Iris pigment epithelial cell (primary cell): ENCODE measurements at regions not wholly inside any gene's neighbourhood (a gene's known extent, or its start where the extent isn't known, plus 50 kb on each side); places are given as distances from the start of the nearest gene placed in this dataset.

Experiments used
- DNase-seq: peaks from one replicate; pipeline ENCODE4 v3.0.0-alpha.2; 2011; ENCODE audit warnings: low read depth

DNA sequence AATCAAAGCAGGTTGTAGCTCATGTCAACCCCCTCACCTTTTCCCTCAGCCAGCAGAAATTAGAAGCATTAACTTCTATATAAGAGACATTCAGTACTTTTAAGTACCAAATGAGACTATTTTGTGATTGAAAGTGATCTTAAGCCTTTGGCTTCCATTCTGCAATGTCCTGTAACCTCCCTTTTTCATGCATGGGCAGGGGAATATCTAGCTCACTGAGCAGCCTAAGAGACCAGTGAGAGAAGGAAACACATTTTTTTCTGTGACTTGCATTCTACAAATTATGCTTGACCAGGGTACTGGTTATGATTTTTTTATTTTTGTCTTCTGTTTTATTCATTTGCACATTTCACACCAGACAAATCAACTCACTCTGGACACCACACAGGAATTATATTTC lies 369.6 kb downstream of the KCTD12 start:
- DNase-seq, result peak; percentile 44

DNA sequence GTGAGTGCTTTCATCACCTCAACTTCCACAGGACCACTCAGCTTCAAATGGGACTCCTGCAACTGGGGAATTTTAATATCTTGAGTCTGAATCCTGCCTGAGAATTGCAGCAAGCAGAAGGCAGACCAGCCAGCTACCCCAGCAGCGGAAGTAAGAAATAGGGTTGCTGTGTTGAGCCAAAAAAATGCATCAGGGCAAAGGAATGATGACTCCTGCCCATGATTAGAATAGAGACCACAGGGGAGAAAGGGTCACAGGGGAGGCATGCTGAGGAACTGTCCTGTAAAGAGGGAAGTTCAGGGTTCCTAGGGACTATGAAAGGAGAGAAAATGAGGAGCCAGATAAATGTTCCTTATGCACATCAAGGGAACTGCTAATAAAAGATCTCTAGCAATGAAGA lies 370.2 kb downstream of the KCTD12 start:
- DNase-seq, result peak; percentile 97

DNA sequence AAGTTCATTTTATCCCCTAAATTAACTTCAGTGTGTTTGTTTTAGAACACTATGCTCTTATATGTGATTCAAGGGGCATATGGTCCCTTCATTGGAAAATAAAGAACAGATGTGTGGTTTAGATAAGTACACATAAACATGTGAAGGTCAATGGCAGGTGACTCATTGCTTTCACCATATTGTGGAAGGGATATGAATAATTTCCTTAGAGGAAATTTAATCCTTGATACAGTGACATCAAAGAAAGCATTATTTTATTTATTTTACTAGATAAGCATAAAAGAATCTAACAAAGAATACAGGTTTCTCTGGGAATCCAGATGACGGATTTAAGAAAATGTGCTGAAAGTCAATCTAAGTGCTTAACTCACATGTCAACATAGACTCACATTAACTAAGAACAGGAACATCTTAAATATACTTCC lies 373.5 kb downstream of the KCTD12 start:
- DNase-seq, result peak; percentile 99

DNA sequence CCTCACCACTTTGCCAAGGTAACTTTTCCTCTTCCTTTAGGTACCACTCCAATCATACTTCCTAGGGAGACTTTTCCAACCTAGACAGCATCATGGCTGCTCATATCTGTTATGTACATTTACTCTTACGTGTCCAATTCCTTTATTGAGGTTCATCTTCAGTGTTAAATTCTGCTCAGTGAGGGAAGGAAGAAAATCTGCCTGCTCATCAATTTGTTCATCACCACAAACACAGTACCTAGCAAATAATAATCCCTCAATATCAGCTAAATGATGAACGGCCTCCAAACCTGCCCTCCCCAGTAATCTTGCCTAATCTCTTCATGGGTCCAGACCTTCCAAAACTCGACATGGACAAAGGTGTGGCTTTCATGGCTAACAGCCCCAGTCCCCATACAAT lies 380.8 kb downstream of the KCTD12 start:
- no peak for DNase-seq

DNA sequence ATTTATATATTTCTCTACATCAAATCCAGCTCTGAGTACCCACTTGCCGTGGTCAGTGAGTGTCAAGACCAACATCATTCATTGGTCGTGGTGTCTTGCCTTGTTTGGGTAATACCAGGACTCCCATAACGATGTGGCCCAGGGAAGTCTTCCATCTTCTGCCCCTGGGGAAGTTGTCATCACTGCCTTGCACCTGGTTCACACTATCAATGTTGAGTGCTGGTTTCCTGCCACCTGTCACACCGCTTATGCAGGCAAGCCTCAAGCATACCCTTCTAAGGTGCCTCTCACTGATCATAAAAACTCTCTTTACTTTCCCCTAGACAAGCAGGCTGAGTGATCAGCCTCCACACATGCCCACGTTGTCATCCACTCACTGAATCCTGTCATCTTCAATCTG lies 382.4 kb downstream of the KCTD12 start:
- DNase-seq, result no peak

DNA sequence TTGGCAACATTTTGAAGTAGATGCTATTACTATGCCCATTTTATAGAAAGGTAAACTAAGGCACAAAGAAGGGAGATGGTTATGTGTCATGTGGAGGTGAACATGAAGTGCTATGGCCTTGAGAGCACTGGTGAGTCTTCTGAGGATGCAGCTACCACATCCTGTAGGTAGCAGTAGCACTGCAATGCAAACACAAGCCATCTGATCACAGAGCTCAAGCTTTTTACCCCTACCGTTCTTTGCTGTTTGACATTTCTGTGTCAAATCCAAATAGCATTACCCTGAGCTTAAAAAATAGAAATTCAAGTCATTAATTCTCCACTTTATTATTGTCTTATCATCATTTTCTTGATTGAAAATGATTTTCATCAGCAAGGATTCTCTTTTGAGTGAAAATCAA lies 382.9 kb downstream of the KCTD12 start:
- no peak for DNase-seq

DNA sequence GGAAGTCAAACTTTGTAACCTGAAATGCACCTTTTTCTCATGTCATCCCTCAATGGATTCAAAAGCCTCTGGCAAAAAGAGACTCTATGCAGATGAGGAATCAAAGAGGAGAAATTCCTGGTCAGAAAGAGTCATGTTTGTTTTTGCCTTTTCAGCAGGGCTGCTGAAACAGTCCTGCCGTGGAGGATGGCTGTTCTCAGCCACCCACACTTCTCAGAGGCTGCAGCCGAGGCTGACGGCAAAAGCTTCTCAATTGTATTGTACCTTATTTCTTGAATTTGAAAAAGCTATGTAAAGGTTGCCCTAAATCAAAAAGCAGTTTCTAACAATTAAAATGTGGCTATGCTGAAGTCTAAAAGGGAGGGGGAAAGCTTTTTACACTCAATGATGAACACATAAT lies 385.3 kb downstream of the KCTD12 start:
- no peak for DNase-seq

DNA sequence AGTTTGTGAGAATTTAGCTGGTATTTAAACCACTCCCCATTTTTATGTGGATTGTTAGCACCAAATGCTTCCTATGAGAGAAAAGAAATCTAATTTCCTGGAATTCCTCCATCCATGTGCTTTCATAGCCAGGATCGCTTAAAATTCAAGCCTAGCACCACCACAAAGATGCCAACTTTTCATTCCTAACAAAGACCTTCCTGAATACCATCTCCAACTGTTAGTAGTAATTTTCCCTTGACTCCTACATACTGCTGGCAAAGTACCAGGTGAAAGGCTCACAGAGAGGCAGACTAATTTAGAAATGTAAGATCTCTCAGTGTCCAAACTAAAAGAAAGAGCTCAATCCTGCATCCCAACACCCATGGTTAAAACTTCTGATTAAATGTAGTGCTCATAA lies 386.3 kb downstream of the KCTD12 start:
- DNase-seq, result no peak

DNA sequence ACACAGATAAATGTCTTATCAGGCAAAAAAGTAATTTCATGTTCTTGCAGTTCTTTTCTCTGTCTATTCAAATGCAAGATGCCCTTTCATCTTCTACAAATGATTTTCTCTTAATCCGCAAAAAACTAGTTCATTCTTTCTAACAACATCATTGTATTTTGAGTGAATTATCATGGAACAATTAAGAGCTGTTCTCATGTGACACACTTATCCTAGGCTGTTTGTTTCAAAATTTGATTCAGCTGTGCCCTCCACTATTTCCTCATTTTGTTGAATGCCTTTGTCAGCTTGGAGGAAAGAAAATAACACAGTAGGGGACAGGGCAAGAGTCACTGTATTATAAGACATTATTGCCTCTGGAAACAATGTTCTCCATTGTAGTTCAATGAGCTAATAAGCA lies 396.9 kb downstream of the KCTD12 start:
- no peak for DNase-seq

DNA sequence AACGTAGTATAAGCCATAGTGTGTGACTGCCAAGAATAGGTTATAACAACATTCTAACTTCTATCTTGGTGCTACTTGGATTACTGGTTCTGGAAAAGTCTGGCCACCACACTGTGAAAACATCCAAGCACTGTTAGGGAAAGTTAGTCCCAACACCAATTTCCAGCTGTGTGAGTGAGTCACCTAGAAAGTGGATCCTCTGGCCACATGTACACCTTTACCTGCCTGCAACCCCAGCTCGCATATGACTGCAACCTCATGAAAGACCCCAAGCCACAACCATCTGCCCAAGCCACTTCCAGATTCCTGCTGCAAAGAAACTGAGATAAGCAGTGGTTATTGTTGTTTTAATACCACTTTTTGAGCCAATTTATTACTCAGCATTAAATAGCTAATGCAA lies 404.5 kb downstream of the KCTD12 start:
- DNase-seq, result peak; percentile 30

DNA sequence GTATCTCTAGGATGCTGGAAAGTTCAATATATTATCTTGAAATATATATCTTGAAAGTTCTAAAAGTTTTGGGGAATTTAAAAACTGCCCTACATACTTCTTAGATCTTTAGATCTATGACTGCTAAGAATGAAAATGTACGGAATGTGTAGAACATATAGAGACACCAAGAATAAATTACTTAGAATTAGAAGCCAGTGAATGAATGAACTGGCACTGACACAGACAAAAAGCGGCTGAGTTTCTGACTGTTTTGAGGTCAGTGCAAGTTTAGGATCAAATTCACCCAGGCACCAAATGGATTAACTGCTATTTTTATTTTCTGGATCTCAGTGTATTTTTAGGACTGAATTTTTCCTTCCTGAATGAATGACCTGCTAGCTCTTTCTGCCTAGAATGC lies 411.2 kb downstream of the KCTD12 start:
- peak; percentile 36 for DNase-seq

DNA sequence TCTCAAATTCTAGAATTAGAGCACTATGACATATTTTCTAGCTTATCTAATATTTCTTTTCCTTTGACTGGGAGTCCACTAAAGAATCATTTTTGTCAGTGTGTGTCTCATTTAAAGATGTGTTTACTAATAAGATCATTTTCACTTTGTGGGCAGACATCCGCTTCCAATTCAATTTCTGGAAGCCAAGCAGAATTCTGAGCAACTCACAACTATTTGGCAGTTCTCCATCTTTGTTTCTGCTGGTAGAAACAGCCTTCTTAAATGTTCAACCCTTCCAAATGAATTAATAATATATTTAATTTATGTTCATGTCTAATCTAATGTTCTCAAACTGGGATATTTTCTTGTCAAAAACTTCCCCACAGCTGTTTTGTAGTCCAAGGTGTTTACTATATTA lies 411.8 kb downstream of the KCTD12 start:
- peak; percentile 67 for DNase-seq

DNA sequence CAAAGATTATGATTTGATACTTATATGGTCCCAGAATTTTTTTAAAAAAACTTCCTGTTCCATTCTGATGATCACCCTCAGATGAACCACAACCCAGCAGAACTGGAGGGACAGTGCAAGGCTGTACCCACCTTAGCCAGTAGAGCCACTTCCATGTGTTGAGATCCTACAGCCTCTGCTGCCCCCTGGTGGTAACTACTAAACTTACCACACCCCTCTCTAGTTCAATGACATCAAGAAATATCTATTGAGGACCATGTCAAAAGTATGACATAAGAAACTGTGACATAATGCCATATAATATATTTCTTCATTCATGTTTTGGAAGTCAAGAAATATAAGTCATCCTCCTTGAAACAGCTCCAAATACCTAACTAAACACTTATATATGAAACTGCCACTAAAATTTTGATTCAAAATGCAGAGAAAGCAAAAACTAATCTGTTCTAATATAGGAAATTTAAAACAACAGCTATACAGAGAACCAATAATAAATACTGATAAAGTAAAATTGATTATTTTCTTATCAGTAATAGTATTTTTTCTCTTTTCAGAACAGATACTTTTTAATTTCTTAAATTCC lies 412.6 kb downstream of the KCTD12 start:
- peak; percentile 85 for DNase-seq

DNA sequence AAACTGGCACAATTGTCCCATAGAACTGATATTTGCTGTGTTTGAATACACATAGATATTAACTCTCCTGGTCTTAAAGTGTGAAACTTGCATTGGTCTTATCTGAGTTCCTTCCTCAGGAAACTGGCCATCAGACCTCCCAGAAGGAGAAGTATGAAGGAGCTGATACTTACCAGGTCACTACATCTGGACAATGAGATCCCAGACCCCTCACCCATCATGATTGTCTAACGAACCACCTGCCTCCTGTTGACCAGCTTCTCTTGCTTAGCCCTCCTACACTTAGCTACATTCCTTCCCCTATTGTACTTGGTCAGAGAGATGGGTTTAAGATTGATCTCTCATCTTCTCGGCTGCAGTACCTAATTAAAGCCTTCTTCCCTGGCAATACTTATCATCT lies 413.3 kb downstream of the KCTD12 start:
- DNase-seq, result no peak

DNA sequence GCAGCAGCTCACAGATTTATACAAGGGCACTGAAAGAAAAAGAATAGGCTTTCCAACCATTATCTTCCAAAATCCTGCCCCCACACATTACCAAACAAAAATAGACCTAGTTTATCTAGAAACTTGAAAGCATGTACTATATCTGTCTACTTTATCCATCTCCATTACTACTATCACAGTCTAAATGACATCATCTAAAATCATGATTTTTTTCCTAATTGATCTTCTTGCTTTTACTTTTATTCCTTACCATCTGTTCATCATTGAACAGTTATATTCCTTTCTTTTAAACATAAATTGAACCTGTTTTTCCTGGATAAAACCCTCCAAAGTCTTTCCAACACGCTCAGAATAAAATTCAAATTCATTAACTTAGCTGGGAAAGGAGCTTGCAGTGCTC lies 414.7 kb downstream of the KCTD12 start:
- DNase-seq, result no peak

DNA sequence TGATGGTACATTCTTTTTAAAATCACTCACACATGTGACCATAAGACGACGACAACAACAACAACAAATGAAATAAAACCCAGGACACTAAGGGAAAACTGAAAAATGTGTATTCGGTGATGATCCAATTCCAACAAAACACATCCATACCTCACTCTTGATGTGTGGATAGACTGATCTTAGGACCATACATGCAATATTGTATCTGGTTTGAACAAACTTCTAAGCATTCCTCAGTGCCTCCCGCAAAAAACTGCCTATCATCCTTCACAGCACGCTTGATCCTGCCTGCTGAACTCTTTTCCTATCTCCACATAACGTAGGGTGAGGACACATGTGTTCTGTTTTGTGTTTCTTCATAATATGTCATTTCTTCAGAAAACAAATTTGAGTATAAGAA lies 415.2 kb downstream of the KCTD12 start:
- DNase-seq, result no peak

DNA sequence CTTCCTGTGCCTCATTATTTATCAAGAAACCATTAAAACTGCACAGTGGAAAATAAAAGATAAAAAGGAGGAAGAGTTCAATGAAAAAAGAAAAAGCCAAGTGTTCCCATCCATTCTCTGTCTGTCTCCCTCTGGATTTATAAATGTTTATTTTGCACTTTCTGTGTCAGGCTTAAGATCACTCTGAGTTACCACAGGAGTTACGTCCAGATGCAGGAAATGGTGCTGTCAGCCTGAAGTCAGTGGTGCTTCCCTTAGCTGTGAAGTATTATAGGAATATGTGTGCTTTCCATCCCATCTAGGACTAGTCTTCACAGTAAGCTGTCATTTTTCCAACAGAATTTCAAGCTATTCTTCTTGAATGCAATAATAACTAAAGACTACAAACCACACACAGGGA lies 420.2 kb downstream of the KCTD12 start:
- DNase-seq, result peak; percentile 26

DNA sequence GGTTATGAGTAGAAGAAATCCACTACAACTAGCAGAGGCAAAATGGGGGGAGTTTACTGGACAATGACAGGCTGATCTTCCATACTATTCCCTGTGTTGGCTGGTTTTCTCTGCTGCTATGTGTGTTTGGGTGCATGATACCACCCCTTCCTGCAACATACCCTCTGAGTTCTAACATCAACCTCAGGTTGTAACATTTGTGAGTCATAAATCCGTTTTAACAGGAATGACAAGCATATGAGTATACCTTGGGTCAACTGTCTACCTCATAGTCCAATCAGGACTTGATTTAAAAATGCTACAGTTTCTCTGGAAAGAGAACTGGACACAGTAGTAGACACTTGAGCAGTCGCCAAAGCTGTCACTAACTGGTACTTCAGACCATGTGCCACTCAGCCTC lies 422.9 kb downstream of the KCTD12 start:
- DNase-seq, result no peak

DNA sequence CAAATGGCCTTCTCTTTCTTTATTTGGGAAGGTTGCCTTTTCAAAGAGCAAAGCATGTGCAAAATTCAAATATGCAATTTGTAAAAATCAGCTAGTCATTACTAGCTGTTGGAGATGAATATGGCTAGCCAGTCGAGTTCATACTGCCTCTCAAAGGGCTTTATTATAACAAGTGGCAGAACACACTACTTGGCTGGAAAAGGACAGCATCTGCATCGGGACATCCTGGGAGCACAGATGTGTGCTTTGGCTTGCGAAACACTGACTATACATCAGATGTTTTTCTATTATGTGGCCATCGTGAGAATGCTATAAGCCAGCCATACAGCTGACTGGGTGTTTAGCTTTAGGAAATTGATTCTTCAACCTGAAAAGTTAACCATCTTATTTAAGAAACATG lies 424.2 kb downstream of the KCTD12 start:
- no peak for DNase-seq

DNA sequence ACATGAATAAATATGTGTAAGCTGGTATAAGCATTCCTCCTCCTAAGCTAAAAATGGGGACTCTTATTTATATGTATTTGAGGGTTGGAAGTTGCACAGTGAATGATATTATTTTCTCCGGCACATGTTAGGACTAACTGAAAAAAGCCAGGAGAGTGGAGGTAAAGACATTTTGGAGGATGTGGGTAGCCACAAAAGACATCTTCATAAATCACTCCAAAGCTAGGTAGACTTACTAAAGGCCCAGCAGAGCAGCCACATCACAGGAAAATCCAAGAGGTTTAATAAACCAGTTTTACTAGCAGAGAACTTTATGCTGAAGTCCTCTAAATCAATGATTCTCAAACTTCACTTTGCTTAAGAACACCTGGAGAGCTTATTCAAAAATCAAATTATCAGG lies 424.7 kb downstream of the KCTD12 start:
- DNase-seq, result no peak

DNA sequence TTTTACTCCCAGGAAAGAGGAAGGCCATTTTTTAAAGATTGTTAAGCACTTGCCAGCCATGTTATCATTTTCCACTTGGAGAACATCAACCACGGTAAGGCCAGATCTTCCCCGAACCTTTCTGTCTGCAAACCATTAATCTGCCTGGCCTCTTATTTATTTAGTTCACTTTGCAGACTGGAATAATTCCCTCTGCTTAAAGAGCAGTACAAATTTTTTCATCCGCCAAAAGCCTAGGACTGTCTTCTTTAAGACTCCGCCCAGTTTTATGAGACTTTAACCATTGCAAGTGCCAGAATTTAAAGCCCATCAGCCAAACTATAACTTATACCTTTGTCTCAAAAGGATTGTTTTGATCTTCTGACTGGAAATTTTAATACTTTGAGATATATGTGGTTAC lies 426.3 kb downstream of the KCTD12 start:
- no peak for DNase-seq

DNA sequence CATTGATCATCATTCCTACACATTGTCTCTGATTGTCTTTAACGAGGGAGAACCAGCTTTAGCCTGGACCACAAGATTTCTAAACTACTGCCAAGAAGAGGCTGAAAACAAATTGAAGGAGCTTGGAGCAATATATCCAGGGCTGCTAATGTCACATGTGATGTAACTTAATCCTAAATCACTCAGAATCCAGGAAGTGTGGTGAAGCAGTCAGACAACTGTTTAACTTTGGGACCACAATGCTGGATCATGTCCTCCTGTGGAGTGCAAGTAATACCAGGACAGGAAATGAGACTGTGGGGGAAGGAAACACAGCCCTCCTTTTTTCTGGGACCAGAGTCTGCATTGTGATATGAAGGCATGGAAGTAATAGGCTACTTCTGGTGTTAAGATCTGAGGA lies 430.2 kb downstream of the KCTD12 start:
- peak; percentile 78 for DNase-seq

DNA sequence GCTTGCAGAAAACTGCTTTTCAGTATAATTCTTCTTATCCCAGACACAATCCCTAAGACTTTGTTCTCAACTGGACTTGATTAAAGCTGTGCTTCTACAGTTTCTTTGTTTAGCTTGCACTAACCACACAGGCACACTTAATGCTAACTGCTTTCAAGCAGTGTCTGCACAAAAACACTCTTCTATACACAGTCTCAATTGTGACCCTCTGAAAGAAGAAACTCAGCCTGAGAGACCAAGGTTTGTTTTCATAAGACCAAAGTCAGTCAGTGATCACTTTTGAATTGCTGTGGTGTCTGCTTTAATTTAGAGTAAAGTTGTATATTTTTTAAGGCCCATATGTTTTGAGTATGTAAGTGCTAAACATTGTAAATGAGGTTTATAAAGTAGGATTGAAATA lies 431.2 kb downstream of the KCTD12 start:
- no peak for DNase-seq

DNA sequence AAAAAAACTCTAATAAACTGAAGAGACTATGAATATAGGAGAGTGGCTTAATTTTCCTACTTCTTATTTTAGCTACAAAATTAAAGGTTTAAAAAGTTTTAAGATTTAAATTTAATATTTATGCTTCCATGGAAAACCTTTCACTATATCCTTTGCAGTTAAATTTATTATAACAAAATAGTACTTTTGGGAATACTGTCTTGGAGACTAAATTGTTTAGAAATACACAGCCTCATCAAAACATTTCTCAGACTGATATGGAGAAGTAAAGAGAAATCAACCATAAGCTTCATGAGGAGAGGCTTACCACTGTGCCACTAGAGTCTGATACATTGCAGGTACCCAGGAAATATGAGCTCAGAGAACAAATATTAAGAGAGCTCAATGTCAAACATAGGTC lies 436.5 kb downstream of the KCTD12 start:
- no peak for DNase-seq

DNA sequence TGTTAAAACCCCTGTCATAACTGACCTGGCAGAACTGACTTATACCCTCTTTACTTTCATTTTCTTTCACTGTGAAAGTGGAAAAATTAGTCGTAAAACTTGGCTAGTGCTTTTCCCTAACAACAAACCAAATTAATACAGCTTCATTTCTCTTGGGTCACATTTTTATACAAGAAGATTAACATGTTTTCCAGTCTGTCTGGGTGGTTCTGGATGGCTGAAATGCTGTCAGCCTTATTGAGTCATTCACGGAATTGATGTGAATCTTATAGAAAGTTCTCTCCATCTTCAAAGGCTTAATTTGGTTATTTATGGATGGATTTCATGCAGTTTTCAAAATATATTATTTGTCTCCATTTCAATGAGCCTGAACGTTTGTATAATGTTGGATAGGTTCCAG lies 440.0 kb downstream of the KCTD12 start:
- DNase-seq, result no peak
